M059J (cell line): ENCODE measurements at regions not wholly inside any gene's neighbourhood (a gene's known extent, or its start where the extent isn't known, plus 50 kb on each side); places are given as distances from the start of the nearest gene placed in this dataset.
A peak's percentile ranks its signal among the peaks of the same experiment; 100 is the strongest.
"Not testable (repeated sequence)": the region's sequence is repeated elsewhere in the genome, so short reads cannot be mapped to it uniquely, and the experiment has no call there.

Experiments used
- DNase-seq: peaks from one replicate; pipeline ENCODE4 v3.0.0-alpha.2; 2012; ENCODE audit warnings: low read depth

- DNase-seq: no peak
Measured at GRCh38 chr17:63292421-63292820, 153.7 kb downstream of the CYB561 start.

- peak; percentile 78 for DNase-seq
Measured at GRCh38 chr17:63293323-63294075, 152.6 kb downstream of the CYB561 start.

GRCh38 chr17:63294776-63295175, 151.3 kb downstream of the CYB561 start:
- DNase-seq: no peak

- no peak for DNase-seq
Measured at GRCh38 chr17:63295288-63295687, 150.8 kb downstream of the CYB561 start.

- no peak for DNase-seq
Measured at GRCh38 chr17:63295839-63296590, 150.1 kb downstream of the CYB561 start.

- DNase-seq: not testable (repeated sequence)
Measured at GRCh38 chr17:63298916-63299315, 147.2 kb downstream of the CYB561 start.

GRCh38 chr17:63304704-63305261, 141.3 kb downstream of the CYB561 start:
- DNase-seq: no peak

- DNase-seq: no peak
Measured at GRCh38 chr17:63305857-63306256, 140.2 kb downstream of the CYB561 start.

- DNase-seq: no peak
Measured at GRCh38 chr17:63306855-63307254, 139.3 kb downstream of the CYB561 start.

GRCh38 chr17:63308272-63308671, 137.8 kb downstream of the CYB561 start:
- no peak for DNase-seq

- peak; percentile 5 for DNase-seq
Measured at GRCh38 chr17:63309021-63309420, 137.1 kb downstream of the CYB561 start.

- no peak for DNase-seq
Measured at GRCh38 chr17:63311416-63311937, 134.6 kb downstream of the CYB561 start.

- no peak for DNase-seq
Measured at GRCh38 chr17:63314761-63315160, 131.3 kb downstream of the CYB561 start.

- no peak for DNase-seq
Measured at GRCh38 chr17:63316100-63316499, 130.0 kb downstream of the CYB561 start.

GRCh38 chr17:63317166-63317840, 128.8 kb downstream of the CYB561 start:
- no peak for DNase-seq

GRCh38 chr17:63325808-63326207, 120.3 kb downstream of the CYB561 start:
- DNase-seq: no peak

GRCh38 chr17:63329876-63330275, 116.2 kb downstream of the CYB561 start:
- DNase-seq: no peak

- no peak for DNase-seq
Measured at GRCh38 chr17:63331301-63332061, 114.6 kb downstream of the CYB561 start.

- peak; percentile 15 for DNase-seq
Measured at GRCh38 chr17:63332286-63332685, 113.8 kb downstream of the CYB561 start.

GRCh38 chr17:63333869-63334268, 112.2 kb downstream of the CYB561 start:
- peak; percentile 58 for DNase-seq

GRCh38 chr17:63335831-63336230, 110.3 kb downstream of the CYB561 start:
- no peak for DNase-seq
